ENCODE measurements at regions not wholly inside any gene's neighbourhood (a gene's known extent, or its start where the extent isn't known, plus 50 kb on each side); places are given as distances from the start of the nearest gene placed in this dataset.

DNA sequence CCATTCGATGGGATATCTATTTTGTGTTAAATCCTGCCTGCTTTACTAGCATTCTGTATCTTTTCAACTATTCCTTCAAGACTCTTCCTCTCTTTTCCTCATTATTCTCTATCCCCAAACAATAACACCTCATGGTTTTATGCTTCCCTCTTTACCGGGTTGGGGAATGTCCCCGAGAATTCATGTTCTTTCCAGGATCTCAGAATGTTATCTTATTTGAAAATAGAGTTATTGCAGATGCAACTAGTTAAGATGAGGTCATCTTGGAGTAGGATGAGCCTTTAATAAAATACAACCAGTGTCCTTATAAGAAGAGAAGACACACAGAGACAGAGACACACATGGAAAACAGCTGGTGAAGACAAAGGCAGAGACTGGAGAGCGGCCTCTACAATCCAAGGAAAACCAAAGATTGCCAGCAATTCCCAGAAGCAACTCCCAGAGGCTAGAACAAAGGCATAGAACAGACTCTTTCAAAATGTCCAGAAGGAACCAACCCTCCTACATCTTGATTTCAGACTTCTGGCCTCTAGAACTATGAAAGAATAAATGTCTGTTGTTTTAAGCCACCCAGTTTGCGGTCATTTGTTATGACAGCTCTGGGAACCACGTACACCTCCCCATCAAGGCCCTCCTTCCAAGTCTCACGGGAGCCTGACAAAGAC, 126.8 kb upstream of the TNFAIP3 start:
- no peaks in the 10 kb centered on the region for H3K9me3 ChIP-seq (ENCODE audit: low read length)
- H2AFZ ChIP-seq (ENCODE audit: low read length): no peak overlapping the region
- no peak for DNase-seq
- H3K9ac ChIP-seq (ENCODE audit: low read length): no peak overlapping the region
- H4K20me1 ChIP-seq (ENCODE audit: insufficient read depth, low read depth, low read length): no peaks in the 10 kb centered on the region
- H3K36me3 ChIP-seq (ENCODE audit: insufficient read depth, low read length): no peaks in the 10 kb centered on the region
- peaks cover 11% of the 10 kb centered on the region; the same call in 1 of the 2 replicates for H3K4me1 ChIP-seq (ENCODE audit: low read length)
- no peaks in the 10 kb centered on the region for H3K79me2 ChIP-seq (ENCODE audit: low read length)
- H3K9me2 ChIP-seq (replicated peaks; ENCODE audit: insufficient read depth, low read length): no peaks in the 10 kb centered on the region
- H3K4me2 ChIP-seq (ENCODE audit: low read depth, low read length, poor library complexity, severe bottlenecking): no peak overlapping the region
- no peaks in the 10 kb centered on the region for H3K27me3 ChIP-seq (ENCODE audit: low read length)
- H3K27ac ChIP-seq (ENCODE audit: low read length): no peak overlapping the region
- no peak overlapping the region for H3K4me3 ChIP-seq (ENCODE audit: low read length)

DNA sequence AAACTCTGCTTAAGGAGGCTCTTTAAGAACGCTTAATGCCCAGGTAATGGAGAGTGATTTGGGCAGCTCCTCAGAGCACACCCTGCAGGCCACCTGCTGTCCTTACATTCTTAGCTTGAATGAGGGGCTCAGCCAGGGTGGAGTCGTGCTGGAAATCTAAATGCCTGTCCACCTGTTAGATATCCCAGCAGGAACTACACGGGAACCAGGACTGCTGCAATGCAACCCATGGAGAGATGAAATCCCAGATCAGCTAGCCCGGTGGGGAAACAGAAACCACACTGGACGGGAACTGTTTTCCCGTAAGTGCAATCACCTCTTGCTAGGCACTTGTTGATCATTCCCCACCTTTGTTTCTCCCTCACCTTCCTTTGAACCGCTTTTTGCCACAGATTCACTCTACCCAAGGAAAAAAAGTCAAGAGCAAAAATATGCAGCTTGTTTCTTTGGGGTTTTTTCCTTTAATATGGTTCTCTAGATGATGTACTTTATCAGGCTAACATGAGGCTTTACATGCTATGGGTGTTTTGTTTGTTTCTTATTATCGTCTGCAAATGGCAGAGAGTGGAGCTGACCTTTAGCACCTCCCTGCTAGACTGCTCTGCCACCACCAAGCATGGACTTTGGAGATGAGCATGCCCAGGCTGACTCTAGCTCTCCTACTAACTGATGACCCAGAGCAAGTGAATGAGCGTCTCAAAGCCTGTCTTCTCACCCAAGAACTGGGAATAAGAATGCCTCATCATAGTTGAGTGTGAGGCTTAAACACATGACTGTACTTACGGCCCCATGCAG, 125.9 kb upstream of the TNFAIP3 start:
- Histone ChIP-seq H3K27ac (ENCODE audit: low read length) (no peak overlapping the region), H4K20me1 (ENCODE audit: insufficient read depth, low read depth, low read length) (no peaks in the 10 kb centered on the region), H3K9me3 (ENCODE audit: low read length) (no peaks in the 10 kb centered on the region), H3K4me3 (ENCODE audit: low read length) (no peak overlapping the region), H3K27me3 (ENCODE audit: low read length) (no peaks in the 10 kb centered on the region), H3K9me2 (replicated peaks; ENCODE audit: insufficient read depth, low read length) (no peaks in the 10 kb centered on the region), H3K36me3 (ENCODE audit: insufficient read depth, low read length) (no peaks in the 10 kb centered on the region), H3K4me2 (ENCODE audit: low read depth, low read length, poor library complexity, severe bottlenecking) (no peak overlapping the region), H2AFZ (ENCODE audit: low read length) (no peak overlapping the region), H3K9ac (ENCODE audit: low read length) (no peak overlapping the region), H3K4me1 (ENCODE audit: low read length) (peaks cover 7% of the 10 kb centered on the region; the same call in 1 of the 2 replicates), H3K79me2 (ENCODE audit: low read length) (no peaks in the 10 kb centered on the region)
- DNase-seq: peak; percentile 45

DNA sequence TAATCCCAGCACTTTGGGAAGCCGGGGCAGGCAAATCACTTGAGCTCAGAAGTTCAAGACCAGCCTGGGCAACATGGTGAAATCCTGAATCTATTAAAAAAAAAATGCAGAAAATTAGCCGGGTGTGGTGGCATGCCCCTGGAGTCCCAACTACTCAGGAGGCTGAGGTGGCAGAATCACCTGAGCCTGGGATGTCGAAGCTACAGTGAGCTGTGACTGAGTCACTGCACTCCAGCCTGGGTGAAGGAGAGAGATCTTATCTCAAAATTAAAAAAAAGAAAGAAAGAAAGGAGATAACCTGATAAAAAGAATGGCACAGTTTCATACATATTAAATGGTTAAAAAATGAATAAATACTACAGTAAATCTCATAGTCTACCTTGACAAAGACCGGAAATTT, 123.6 kb upstream of the TNFAIP3 start:
- no peaks in the 10 kb centered on the region for H3K36me3 ChIP-seq (ENCODE audit: insufficient read depth, low read length)
- H3K27ac ChIP-seq (ENCODE audit: low read length): no peak overlapping the region
- no peak for DNase-seq
- no peaks in the 10 kb centered on the region for H4K20me1 ChIP-seq (ENCODE audit: insufficient read depth, low read depth, low read length)
- no peaks in the 10 kb centered on the region for H3K79me2 ChIP-seq (ENCODE audit: low read length)
- no peak overlapping the region for H3K4me3 ChIP-seq (ENCODE audit: low read length)
- no peak overlapping the region for H3K9ac ChIP-seq (ENCODE audit: low read length)
- H3K9me2 ChIP-seq (replicated peaks; ENCODE audit: insufficient read depth, low read length): no peaks in the 10 kb centered on the region
- H3K4me1 ChIP-seq (ENCODE audit: low read length): peaks cover 8% of the 10 kb centered on the region
- no peaks in the 10 kb centered on the region for H3K27me3 ChIP-seq (ENCODE audit: low read length)
- H3K4me2 ChIP-seq (ENCODE audit: low read depth, low read length, poor library complexity, severe bottlenecking): no peak overlapping the region
- H3K9me3 ChIP-seq (ENCODE audit: low read length): no peaks in the 10 kb centered on the region
- H2AFZ ChIP-seq (ENCODE audit: low read length): no peak overlapping the region

DNA sequence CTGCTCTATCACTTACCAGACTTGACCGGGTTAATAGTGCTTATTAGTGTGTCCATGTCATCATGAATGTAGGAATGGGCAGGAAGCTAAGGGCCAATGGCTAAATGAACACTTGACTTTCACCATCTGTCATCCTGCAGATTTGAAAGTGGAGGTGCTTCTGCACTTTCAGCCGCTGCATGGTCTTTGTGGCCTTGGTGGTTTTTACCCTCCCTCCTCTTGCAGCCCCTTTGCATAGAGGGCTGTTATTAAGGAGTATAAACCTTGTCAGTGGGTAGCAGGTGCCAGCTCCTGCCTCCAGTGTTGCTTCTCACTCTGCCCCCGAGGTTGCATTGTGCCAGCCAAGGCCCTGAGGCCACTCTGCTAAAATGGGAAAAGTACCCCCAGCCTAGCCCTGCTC, 122.2 kb upstream of the TNFAIP3 start:
- no peak for DNase-seq
- Histone ChIP-seq H3K27me3 (ENCODE audit: low read length) (no peaks in the 10 kb centered on the region), H2AFZ (ENCODE audit: low read length) (no peak overlapping the region), H3K4me2 (ENCODE audit: low read depth, low read length, poor library complexity, severe bottlenecking) (no peak overlapping the region), H3K4me3 (ENCODE audit: low read length) (no peak overlapping the region), H4K20me1 (ENCODE audit: insufficient read depth, low read depth, low read length) (no peaks in the 10 kb centered on the region), H3K79me2 (ENCODE audit: low read length) (no peaks in the 10 kb centered on the region), H3K27ac (ENCODE audit: low read length) (no peak overlapping the region), H3K36me3 (ENCODE audit: insufficient read depth, low read length) (no peaks in the 10 kb centered on the region), H3K9me2 (replicated peaks; ENCODE audit: insufficient read depth, low read length) (no peaks in the 10 kb centered on the region), H3K4me1 (ENCODE audit: low read length) (peaks cover 12% of the 10 kb centered on the region), H3K9me3 (ENCODE audit: low read length) (no peaks in the 10 kb centered on the region), H3K9ac (ENCODE audit: low read length) (no peak overlapping the region)

DNA sequence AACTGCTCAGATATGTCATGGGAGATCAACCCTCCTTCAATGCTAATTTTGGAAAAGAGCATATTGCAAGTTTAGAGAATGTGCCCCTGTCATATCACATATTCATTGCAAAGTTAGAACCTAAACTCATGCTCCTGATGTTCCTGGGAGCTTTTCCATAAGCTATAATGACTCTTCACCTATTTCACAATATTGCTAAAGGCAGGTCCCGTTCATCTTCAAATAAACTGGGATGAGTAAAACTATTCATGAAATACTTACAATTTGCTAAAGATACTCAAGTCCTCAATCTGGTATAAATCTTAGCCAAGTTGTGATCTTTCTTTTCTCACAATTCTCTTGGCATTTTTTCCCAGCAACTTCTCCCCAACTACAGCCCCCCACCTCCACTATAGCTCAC, 121.7 kb upstream of the TNFAIP3 start:
- H3K27me3 ChIP-seq (ENCODE audit: low read length): no peaks in the 10 kb centered on the region
- H3K9me3 ChIP-seq (ENCODE audit: low read length): no peaks in the 10 kb centered on the region
- no peaks in the 10 kb centered on the region for H3K9me2 ChIP-seq (replicated peaks; ENCODE audit: insufficient read depth, low read length)
- no peaks in the 10 kb centered on the region for H4K20me1 ChIP-seq (ENCODE audit: insufficient read depth, low read depth, low read length)
- H3K36me3 ChIP-seq (ENCODE audit: insufficient read depth, low read length): no peaks in the 10 kb centered on the region
- H3K4me3 ChIP-seq (ENCODE audit: low read length): no peak overlapping the region
- H3K9ac ChIP-seq (ENCODE audit: low read length): no peak overlapping the region
- no peak overlapping the region for H3K4me2 ChIP-seq (ENCODE audit: low read depth, low read length, poor library complexity, severe bottlenecking)
- H3K27ac ChIP-seq (ENCODE audit: low read length): no peak overlapping the region
- H3K79me2 ChIP-seq (ENCODE audit: low read length): no peaks in the 10 kb centered on the region
- peaks cover 12% of the 10 kb centered on the region for H3K4me1 ChIP-seq (ENCODE audit: low read length)
- no peak for DNase-seq
- no peak overlapping the region for H2AFZ ChIP-seq (ENCODE audit: low read length)

DNA sequence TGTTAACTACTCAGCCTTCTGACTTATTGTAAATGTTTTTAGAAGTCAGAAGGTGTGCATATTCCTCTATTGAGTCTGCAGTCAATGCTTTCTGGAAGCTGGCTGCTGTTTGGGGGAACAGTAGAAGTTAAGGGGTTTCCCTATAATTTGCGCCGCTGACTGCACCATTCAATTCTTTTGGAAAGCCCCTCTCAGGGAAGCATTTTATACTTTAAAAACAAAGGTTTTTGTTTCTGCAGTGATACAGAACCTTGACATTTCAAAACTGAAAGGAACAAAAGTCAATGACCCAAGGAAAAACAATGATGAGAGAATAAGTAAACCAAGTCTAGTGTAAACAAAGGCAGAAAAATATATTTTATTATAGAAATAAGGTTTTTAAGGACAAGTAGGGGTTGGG, 120.8 kb upstream of the TNFAIP3 start:
- Histone ChIP-seq H3K9me3 (ENCODE audit: low read length) (no peaks in the 10 kb centered on the region), H2AFZ (ENCODE audit: low read length) (peak overlapping the region; percentile 66; the same call in 1 of the 2 replicates), H3K9me2 (replicated peaks; ENCODE audit: insufficient read depth, low read length) (no peaks in the 10 kb centered on the region), H3K9ac (ENCODE audit: low read length) (no peak overlapping the region), H3K79me2 (ENCODE audit: low read length) (no peaks in the 10 kb centered on the region), H3K36me3 (ENCODE audit: insufficient read depth, low read length) (no peaks in the 10 kb centered on the region), H3K4me2 (ENCODE audit: low read depth, low read length, poor library complexity, severe bottlenecking) (no peak overlapping the region), H4K20me1 (ENCODE audit: insufficient read depth, low read depth, low read length) (no peaks in the 10 kb centered on the region), H3K27ac (ENCODE audit: low read length) (no peak overlapping the region), H3K4me1 (ENCODE audit: low read length) (peaks cover 12% of the 10 kb centered on the region), H3K27me3 (ENCODE audit: low read length) (no peaks in the 10 kb centered on the region), H3K4me3 (ENCODE audit: low read length) (no peak overlapping the region)
- DNase-seq: no peak

DNA sequence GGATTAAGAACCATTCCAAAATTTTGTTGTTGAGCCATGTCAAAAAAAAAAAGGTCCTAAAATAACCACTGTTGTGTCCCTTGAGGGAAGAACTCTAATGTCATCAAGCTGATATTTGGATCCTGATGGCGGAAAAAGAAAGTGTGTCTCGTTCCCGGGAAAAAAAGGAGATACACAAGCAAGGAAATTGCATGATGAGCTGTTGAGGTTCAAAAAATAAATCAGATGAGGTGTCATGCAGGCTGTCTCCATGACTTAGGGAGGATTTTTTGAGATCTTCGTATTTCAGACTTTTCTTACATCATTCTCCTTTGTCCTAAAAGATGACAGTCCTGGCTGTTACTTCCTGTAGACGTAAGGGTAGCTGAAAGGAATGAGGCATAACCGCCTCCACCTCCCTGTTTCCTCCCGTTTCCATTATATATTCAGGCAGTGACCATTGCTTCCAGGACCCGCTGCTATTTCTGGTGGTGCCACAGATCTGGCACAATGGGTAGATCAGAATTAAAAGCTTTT, 117.3 kb upstream of the TNFAIP3 start:
- H3K4me1 ChIP-seq (ENCODE audit: low read length): peaks cover 24% of the 10 kb centered on the region
- H3K79me2 ChIP-seq (ENCODE audit: low read length): no peaks in the 10 kb centered on the region
- no peak overlapping the region for H2AFZ ChIP-seq (ENCODE audit: low read length)
- no peaks in the 10 kb centered on the region for H3K9me2 ChIP-seq (replicated peaks; ENCODE audit: insufficient read depth, low read length)
- H3K9ac ChIP-seq (ENCODE audit: low read length): no peak overlapping the region
- no peak for DNase-seq
- no peak overlapping the region for H3K4me2 ChIP-seq (ENCODE audit: low read depth, low read length, poor library complexity, severe bottlenecking)
- no peak overlapping the region for H3K27ac ChIP-seq (ENCODE audit: low read length)
- no peaks in the 10 kb centered on the region for H4K20me1 ChIP-seq (ENCODE audit: insufficient read depth, low read depth, low read length)
- no peaks in the 10 kb centered on the region for H3K9me3 ChIP-seq (ENCODE audit: low read length)
- H3K36me3 ChIP-seq (ENCODE audit: insufficient read depth, low read length): no peaks in the 10 kb centered on the region
- no peak overlapping the region for H3K4me3 ChIP-seq (ENCODE audit: low read length)
- no peaks in the 10 kb centered on the region for H3K27me3 ChIP-seq (ENCODE audit: low read length)

DNA sequence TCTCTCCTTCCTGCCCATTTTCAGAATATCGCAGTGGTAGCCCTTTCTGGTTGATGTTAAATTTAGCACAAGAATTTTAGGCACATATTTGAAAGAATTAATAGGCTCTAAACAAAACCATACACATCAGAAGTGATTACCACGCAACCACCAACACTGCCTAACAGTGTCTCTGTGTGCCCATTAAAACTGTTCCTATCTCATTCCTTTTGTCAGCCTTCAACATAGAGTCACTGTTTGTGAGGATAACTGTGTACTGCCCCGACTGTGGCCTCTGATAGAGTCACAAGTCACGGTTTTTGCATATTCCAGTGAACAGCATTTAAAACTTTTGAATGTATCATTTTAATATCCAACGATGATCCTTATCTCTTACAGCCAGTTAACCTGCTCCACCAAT, 116.8 kb upstream of the TNFAIP3 start:
- Histone ChIP-seq H3K4me1 (ENCODE audit: low read length) (peaks cover 30% of the 10 kb centered on the region), H3K79me2 (ENCODE audit: low read length) (no peaks in the 10 kb centered on the region), H2AFZ (ENCODE audit: low read length) (no peak overlapping the region)

More for the DNA sequence above, 116.8 kb upstream of the TNFAIP3 start:
- Histone ChIP-seq H3K27me3 (ENCODE audit: low read length) (no peaks in the 10 kb centered on the region), H3K9me3 (ENCODE audit: low read length) (no peaks in the 10 kb centered on the region), H3K4me2 (ENCODE audit: low read depth, low read length, poor library complexity, severe bottlenecking) (no peak overlapping the region), H3K9me2 (replicated peaks; ENCODE audit: insufficient read depth, low read length) (no peaks in the 10 kb centered on the region), H3K9ac (ENCODE audit: low read length) (no peak overlapping the region), H3K4me3 (ENCODE audit: low read length) (no peak overlapping the region), H4K20me1 (ENCODE audit: insufficient read depth, low read depth, low read length) (no peaks in the 10 kb centered on the region), H3K27ac (ENCODE audit: low read length) (no peak overlapping the region), H3K36me3 (ENCODE audit: insufficient read depth, low read length) (no peaks in the 10 kb centered on the region)
- no peak for DNase-seq
